ENCODE measurements at regions not wholly inside any gene's neighbourhood (a gene's known extent, or its start where the extent isn't known, plus 50 kb on each side); places are given as distances from the start of the nearest gene placed in this dataset.

DNA sequence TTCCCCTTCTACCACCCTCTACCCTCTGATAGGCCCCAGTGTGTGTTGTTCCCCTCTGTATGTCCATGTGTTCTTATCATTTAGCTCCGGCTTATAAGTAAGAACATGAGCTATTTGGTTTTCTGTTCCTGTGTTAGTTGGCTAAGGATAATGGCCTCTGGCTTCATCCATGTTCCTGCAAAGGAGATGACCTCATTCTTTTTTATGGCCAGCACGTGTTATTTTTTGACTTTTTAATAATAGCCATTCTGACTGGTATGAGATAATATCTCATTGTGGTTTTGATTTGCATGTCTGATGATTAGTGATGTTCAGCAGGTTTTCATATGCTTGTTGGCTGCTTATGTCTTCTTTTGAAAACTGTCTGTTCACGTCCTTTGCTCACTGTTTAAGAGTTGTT lies 63.1 kb upstream of the NPHP3 start:
- TF ChIP-seq POLR2A (IDR thresholded peaks at IDR 0.05) (no peak), CTCF (IDR thresholded peaks at IDR 0.05 in 4 of 5, conservative IDR thresholded peaks at IDR 0.05 in 1 of 5) (no peak)
